ENCODE measurements at regions not wholly inside any gene's neighbourhood (a gene's known extent, or its start where the extent isn't known, plus 50 kb on each side); places are given as distances from the start of the nearest gene placed in this dataset.

DNA sequence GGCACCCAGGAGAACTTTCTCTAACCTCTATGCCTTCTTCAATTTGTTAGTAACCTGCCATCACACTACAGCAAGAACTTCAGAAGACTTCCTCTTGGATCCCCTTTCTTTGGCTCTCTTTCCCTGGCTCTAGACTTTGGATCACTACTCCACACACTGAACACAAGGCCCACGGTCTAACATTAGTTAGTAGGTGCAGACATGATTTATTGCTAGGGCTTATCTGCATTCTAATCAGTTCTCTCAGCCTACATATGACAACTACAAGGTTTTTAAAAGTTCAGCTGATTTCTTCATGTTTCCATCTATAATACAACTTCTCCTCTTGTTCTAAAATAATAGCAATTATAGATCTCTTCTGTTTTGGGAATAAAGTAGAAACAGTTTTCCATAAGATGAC, 209.1 kb upstream of the ANXA10 start (continued):
- TF ChIP-seq CREM (CRISPR knock-in tag; IDR thresholded peaks at IDR 0.05) (no peak), SMAD3 (CRISPR knock-in tag; IDR thresholded peaks at IDR 0.05; ENCODE audit: borderline replicate concordance) (no peak), FOXK1 (CRISPR knock-in tag; IDR thresholded peaks at IDR 0.05) (no peak)

- ATAC-seq (no peak), DNase-seq (ENCODE audit: low spot score) (no peak)
- POLR2A ChIA-PET, result interaction anchor here (1.1 kb wide), 1 partner anchor 10 kb away, joined by 3 read pairs; no protein-coding TSS in a partner anchor
- Mint-ChIP-seq H3K9me3 (peaks cover 18% of the 10 kb centered on the region), H3K4me1 (peaks cover 21% of the 10 kb centered on the region), H3K4me3 (no peak overlapping the region), H3K27me3 (ENCODE audit: low read depth) (no peaks in the 10 kb centered on the region), H3K36me3 (peaks cover 19% of the 10 kb centered on the region), H3K27ac (no peak overlapping the region)
- TF ChIP-seq JAZF1 (CRISPR knock-in tag; IDR thresholded peaks at IDR 0.05), result no peak
- no peak for TF ChIP-seq IRF2 (CRISPR knock-in tag; IDR thresholded peaks at IDR 0.05; ENCODE audit: borderline replicate concordance, low read depth)
- TF ChIP-seq ZNF232 (CRISPR knock-in tag; IDR thresholded peaks at IDR 0.05), result no peak
- TF ChIP-seq RORB (CRISPR knock-in tag; IDR thresholded peaks at IDR 0.05), result no peak
- CTCF ChIA-PET, result no interaction called here
These were observed 207.3 kb upstream of the ANXA10 start for GRCh38 chr4:167885071-167885470.

DNA sequence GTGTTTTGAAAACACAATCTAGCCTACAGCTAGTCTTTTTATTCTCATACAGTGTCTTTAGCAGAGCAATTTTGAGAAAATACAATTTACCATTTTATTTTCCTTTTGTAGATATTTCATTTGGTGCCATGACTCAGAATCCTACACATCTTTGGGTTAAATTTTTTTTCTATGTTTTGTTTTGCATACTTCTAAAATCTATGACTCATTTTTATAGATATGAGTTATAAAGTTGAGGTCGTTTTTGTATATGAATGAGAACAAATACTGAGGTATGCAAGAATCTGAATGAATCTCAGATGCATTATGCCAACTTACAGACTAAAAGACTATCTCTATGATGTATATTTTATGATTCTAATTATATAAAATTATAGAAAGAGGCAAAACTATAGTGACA, 206.5 kb upstream of the ANXA10 start:
- no peak for ATAC-seq
- H3K9me3 Mint-ChIP-seq, result peaks cover 20% of the 10 kb centered on the region
- DNase-seq (ENCODE audit: low spot score), result no peak
- no peaks in the 10 kb centered on the region for H3K27me3 Mint-ChIP-seq (ENCODE audit: low read depth)
- H3K36me3 Mint-ChIP-seq, result peaks cover 21% of the 10 kb centered on the region
- CTCF ChIA-PET, result no interaction called here
- H3K27ac Mint-ChIP-seq, result no peak overlapping the region
- TF ChIP-seq MXD4 (CRISPR knock-in tag; IDR thresholded peaks at IDR 0.05; ENCODE audit: borderline replicate concordance), result no peak
- TF ChIP-seq ZNF671 (CRISPR knock-in tag; IDR thresholded peaks at IDR 0.05), result no peak
- no peak for TF ChIP-seq TCF7 (CRISPR knock-in tag; IDR thresholded peaks at IDR 0.05; ENCODE audit: low read depth)
- TF ChIP-seq RELA (CRISPR knock-in tag; IDR thresholded peaks at IDR 0.05; ENCODE audit: borderline replicate concordance), result no peak
- TF ChIP-seq, protein P1, sequence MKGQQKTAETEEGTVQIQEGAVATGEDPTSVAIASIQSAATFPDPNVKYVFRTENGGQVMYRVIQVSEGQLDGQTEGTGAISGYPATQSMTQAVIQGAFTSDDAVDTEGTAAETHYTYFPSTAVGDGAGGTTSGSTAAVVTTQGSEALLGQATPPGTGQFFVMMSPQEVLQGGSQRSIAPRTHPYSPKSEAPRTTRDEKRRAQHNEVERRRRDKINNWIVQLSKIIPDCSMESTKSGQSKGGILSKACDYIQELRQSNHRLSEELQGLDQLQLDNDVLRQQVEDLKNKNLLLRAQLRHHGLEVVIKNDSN (CRISPR knock-in tag; IDR thresholded peaks at IDR 0.05), result no peak
- TF ChIP-seq, protein P2, sequence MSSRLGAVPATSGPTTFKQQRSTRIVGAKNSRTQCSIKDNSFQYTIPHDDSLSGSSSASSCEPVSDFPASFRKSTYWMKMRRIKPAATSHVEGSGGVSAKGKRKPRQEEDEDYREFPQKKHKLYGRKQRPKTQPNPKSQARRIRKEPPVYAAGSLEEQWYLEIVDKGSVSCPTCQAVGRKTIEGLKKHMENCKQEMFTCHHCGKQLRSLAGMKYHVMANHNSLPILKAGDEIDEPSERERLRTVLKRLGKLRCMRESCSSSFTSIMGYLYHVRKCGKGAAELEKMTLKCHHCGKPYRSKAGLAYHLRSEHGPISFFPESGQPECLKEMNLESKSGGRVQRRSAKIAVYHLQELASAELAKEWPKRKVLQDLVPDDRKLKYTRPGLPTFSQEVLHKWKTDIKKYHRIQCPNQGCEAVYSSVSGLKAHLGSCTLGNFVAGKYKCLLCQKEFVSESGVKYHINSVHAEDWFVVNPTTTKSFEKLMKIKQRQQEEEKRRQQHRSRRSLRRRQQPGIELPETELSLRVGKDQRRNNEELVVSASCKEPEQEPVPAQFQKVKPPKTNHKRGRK (CRISPR knock-in tag; IDR thresholded peaks at IDR 0.05; ENCODE audit: borderline replicate concordance), result no peak
- no peak for TF ChIP-seq ZNF396 (CRISPR knock-in tag; IDR thresholded peaks at IDR 0.05; ENCODE audit: borderline replicate concordance)
- TF ChIP-seq, protein P3, sequence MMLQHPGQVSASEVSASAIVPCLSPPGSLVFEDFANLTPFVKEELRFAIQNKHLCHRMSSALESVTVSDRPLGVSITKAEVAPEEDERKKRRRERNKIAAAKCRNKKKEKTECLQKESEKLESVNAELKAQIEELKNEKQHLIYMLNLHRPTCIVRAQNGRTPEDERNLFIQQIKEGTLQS (CRISPR knock-in tag; conservative IDR thresholded peaks at IDR 0.05), result no peak
- no peak overlapping the region for H3K4me3 Mint-ChIP-seq
- peaks cover 17% of the 10 kb centered on the region for H3K4me1 Mint-ChIP-seq
- POLR2A ChIA-PET, result interaction anchor here (1.1 kb wide), 1 partner anchor 10 kb away, joined by 3 read pairs; no protein-coding TSS in a partner anchor

DNA sequence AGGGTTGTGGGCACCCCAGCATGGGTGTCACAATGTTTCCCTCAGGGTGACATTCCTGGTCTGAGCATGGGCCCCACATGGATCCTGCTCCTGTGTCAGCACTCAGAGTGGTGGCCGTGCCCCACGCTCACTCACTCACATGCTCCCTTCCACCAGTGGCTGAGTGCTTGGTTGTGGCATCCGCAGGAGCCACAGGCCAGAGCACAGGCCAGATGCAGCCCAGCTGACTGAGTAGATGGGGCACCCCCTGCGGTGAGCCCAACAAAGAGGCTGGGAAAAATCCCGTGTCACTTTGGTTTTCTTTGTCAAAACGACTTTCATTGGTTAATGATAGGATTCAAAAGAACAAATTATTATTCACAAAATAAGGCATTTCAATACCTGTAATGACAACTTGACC, 204.6 kb upstream of the ANXA10 start:
- peaks cover 21% of the 10 kb centered on the region for H3K36me3 Mint-ChIP-seq
- no peaks in the 10 kb centered on the region for H3K27me3 Mint-ChIP-seq (ENCODE audit: low read depth)
- peaks cover 4% of the 10 kb centered on the region; the same call in 1 of the 2 replicates for H3K4me1 Mint-ChIP-seq
- ATAC-seq, result peak; percentile 43
- H3K27ac Mint-ChIP-seq, result no peak overlapping the region
- peaks cover 20% of the 10 kb centered on the region for H3K9me3 Mint-ChIP-seq
- ChIA-PET POLR2A (no interaction called here), CTCF (no interaction called here)
- TF ChIP-seq RORB (CRISPR knock-in tag; IDR thresholded peaks at IDR 0.05) (no peak), E2F4 (CRISPR knock-in tag; IDR thresholded peaks at IDR 0.05; ENCODE audit: borderline replicate concordance, low read depth) (no peak), SOX15 (CRISPR knock-in tag; IDR thresholded peaks at IDR 0.05) (no peak)
- TF ChIP-seq, protein P4, sequence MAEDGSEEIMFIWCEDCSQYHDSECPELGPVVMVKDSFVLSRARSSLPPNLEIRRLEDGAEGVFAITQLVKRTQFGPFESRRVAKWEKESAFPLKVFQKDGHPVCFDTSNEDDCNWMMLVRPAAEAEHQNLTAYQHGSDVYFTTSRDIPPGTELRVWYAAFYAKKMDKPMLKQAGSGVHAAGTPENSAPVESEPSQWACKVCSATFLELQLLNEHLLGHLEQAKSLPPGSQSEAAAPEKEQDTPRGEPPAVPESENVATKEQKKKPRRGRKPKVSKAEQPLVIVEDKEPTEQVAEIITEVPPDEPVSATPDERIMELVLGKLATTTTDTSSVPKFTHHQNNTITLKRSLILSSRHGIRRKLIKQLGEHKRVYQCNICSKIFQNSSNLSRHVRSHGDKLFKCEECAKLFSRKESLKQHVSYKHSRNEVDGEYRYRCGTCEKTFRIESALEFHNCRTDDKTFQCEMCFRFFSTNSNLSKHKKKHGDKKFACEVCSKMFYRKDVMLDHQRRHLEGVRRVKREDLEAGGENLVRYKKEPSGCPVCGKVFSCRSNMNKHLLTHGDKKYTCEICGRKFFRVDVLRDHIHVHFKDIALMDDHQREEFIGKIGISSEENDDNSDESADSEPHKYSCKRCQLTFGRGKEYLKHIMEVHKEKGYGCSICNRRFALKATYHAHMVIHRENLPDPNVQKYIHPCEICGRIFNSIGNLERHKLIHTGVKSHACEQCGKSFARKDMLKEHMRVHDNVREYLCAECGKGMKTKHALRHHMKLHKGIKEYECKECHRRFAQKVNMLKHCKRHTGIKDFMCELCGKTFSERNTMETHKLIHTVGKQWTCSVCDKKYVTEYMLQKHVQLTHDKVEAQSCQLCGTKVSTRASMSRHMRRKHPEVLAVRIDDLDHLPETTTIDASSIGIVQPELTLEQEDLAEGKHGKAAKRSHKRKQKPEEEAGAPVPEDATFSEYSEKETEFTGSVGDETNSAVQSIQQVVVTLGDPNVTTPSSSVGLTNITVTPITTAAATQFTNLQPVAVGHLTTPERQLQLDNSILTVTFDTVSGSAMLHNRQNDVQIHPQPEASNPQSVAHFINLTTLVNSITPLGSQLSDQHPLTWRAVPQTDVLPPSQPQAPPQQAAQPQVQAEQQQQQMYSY (CRISPR knock-in tag; IDR thresholded peaks at IDR 0.05), result no peak
- peak; percentile 19 for DNase-seq (ENCODE audit: low spot score)
- no peak overlapping the region for H3K4me3 Mint-ChIP-seq
